Pancreas (tissue), 10 donors: ENCODE measurements at regions not wholly inside any gene's neighbourhood (a gene's known extent, or its start where the extent isn't known, plus 50 kb on each side); places are given as distances from the start of the nearest gene placed in this dataset.

Experiments used
- ATAC-seq, 4 donors: fragments of 200-7000 bp; cut with Tn5 transposase; one replicate each; pipeline versions ENCODE4 v1.8.0 to v1.9.1; 2020; ENCODE audit warnings: mild to moderate bottlenecking in 4 of 4, moderate library complexity in 4 of 4
- DNase-seq, 6 donors: peaks; one replicate each; pipeline ENCODE4 v3.0.0-alpha.2; 2020
- FAIRE-seq: peaks from 2 replicates; lab custom pipeline; 2012; peaks lifted over from hg19 to GRCh38; lab: Jason Lieb, UNC
- H3K27ac ChIP-seq, 4 donors: fragments of 200-600 bp; sonication (generic); 1 replicate in 3 of 4; 2 replicates in 1 of 4; pipeline versions ENCODE4 v1.5.0 to v1.8.0; 2020
- H3K27me3 ChIP-seq, 4 donors: fragments of 200-600 bp; one replicate each; pipeline ENCODE4 v1.8.0; 2021
- H3K36me3 ChIP-seq, 3 donors: fragments of 200-600 bp; sonication (generic) in 1 of 3; one replicate each; pipeline versions ENCODE4 v1.5.0 to v1.8.0; 2020 to 2021
- H3K4me1 ChIP-seq, 3 donors: fragments of 200-600 bp; one replicate each; pipeline ENCODE4 v1.8.0; 2021
- H3K4me3 ChIP-seq, 4 donors: fragments of 200-600 bp; sonication (generic) in 2 of 4; one replicate each; pipeline versions ENCODE4 v1.5.0 to v1.8.0; 2020 to 2021
- H3K9me3 ChIP-seq, 4 donors: fragments of 200-600 bp; one replicate each; pipeline ENCODE4 v1.8.0; 2021
- CTCF ChIP-seq, 4 donors: fragments of 200-600 bp; sonication (generic) in 3 of 4; IDR thresholded peaks; one replicate each; pipeline versions ENCODE4 v1.5.0 to v1.8.0; 2021; ENCODE audit warnings: antibody characterized with exemption in 4 of 4
- WGBS, 2 donors: extraction: QIAGEN DNeasy Blood & Tissue Kit; methylation state at CpG; one replicate each; pipeline ENCODE4 v1.1.7; 2013; 5-methylcytosine and 5-hydroxymethylcytosine counted together
- intact Hi-C, 3 donors: fragments of 100-400 bp; cut with DNase I; formaldehyde crosslinking; loops; one replicate each; pipeline versions ENCODE4 v1.11.1 to v1.14.2; 2022
- donor health status: healthy with polysubstance abuse.
- donor health status: DM: no; HTN: no; CAD: no; lungs with moderate emphysema.
- donor health status: DM: no; HTN: no; CAD: no.
- donor health status: control.
- donor health status: control.
- donor health status: Bipolar disorder and iron deficiency.
- donor health status: DM: yes; HTN: yes; CAD: no.
- donor health status: DM: no; HTN: no; CAD: no.
- donor health status: DM: no; HTN: no; CAD: no.
- donor health status: DM: yes; HTN: yes; CAD: no.

GRCh38 chr5:103646698-103647614, 84.4 kb upstream of the NUDT12 start:
- no peaks in the 10 kb centered on the region for H3K9me3 ChIP-seq
- intact Hi-C loops: no loop called here

GRCh38 chr5:103645816-103646215, 83.2 kb upstream of the NUDT12 start:
- Histone ChIP-seq H3K9me3 (no peaks in the 10 kb centered on the region), H3K36me3 (no peaks in the 10 kb centered on the region), H3K27ac (no peak overlapping the region), H3K4me3 (no peak overlapping the region), H3K27me3 (no peaks in the 10 kb centered on the region), H3K4me1 (no peaks in the 10 kb centered on the region)
- ATAC-seq (no peak), DNase-seq (no peak), FAIRE-seq (no peak)
- intact Hi-C loops: no loop called here
- no peak for TF ChIP-seq CTCF (IDR thresholded peaks at IDR 0.05)
- 91 to 93% methylated on average over 1 of the region's 1 CpG for WGBS, 2 donors

More at GRCh38 chr5:103646698-103647614, 84.4 kb upstream of the NUDT12 start:
- H3K4me3 ChIP-seq: no peak overlapping the region
- WGBS, 2 donors: 77 to 80% methylated on average over 6 of the region's 6 CpGs
- FAIRE-seq (no peak), ATAC-seq (no peak), DNase-seq (no peak)
- no peaks in the 10 kb centered on the region for H3K27me3 ChIP-seq
- no peak for TF ChIP-seq CTCF (IDR thresholded peaks at IDR 0.05)
- no peaks in the 10 kb centered on the region for H3K36me3 ChIP-seq
- H3K4me1 ChIP-seq: no peaks in the 10 kb centered on the region
- H3K27ac ChIP-seq: no peak overlapping the region

GRCh38 chr5:103638979-103639378, 76.4 kb upstream of the NUDT12 start:
- no peak for FAIRE-seq
- Histone ChIP-seq H3K4me3 (no peak overlapping the region), H3K4me1 (no peaks in the 10 kb centered on the region), H3K27ac (no peak overlapping the region), H3K27me3 (no peaks in the 10 kb centered on the region), H3K9me3 (no peaks in the 10 kb centered on the region), H3K36me3 (no peaks in the 10 kb centered on the region)
- no peak for DNase-seq
- TF ChIP-seq CTCF (IDR thresholded peaks at IDR 0.05): no peak
- intact Hi-C loops: no loop called here
- no peak for ATAC-seq

- DNase-seq (no peak), FAIRE-seq (no peak), ATAC-seq (peak in 1 of 4 donors; percentile 38)
- H3K4me1 ChIP-seq: no peaks in the 10 kb centered on the region
- no peak overlapping the region for H3K27ac ChIP-seq
- WGBS, 2 donors: 89 to 91% methylated on average over 3 of the region's 3 CpGs
- TF ChIP-seq CTCF (IDR thresholded peaks at IDR 0.05): no peak
- no peaks in the 10 kb centered on the region for H3K36me3 ChIP-seq
- peaks cover 0 to 3% (median 0%) of the 10 kb centered on the region in 4 donors for H3K9me3 ChIP-seq
- H3K4me3 ChIP-seq: no peak overlapping the region
- intact Hi-C loops: no loop called here
- H3K27me3 ChIP-seq: no peaks in the 10 kb centered on the region
Measured at GRCh38 chr5:103624675-103625074, 62.1 kb upstream of the NUDT12 start.

GRCh38 chr5:103624035-103624480, 61.5 kb upstream of the NUDT12 start:
- FAIRE-seq (no peak), DNase-seq (no peak), ATAC-seq (peak in 3 of 4 donors; percentile 40 to 69 (median 62))
- intact Hi-C loops: no loop called here
- Histone ChIP-seq H3K36me3 (no peaks in the 10 kb centered on the region), H3K4me1 (peaks cover 0 to 4% (median 0%) of the 10 kb centered on the region in 3 donors), H3K4me3 (no peak overlapping the region), H3K27ac (no peak overlapping the region), H3K27me3 (no peaks in the 10 kb centered on the region), H3K9me3 (peaks cover 0 to 3% (median 0%) of the 10 kb centered on the region in 4 donors)
- TF ChIP-seq CTCF (IDR thresholded peaks at IDR 0.05): no peak
- 90 to 91% methylated on average over 2 of the region's 2 CpGs for WGBS, 2 donors
